GM12878 (cell line): ENCODE measurements at regions not wholly inside any gene's neighbourhood (a gene's known extent, or its start where the extent isn't known, plus 50 kb on each side); places are given as distances from the start of the nearest gene placed in this dataset.

Source experiments
- ATAC-seq: fragments of 200-7000 bp; cut with Tn5 transposase; 3 replicates; pipeline ENCODE4 v1.9.1; 2020; ENCODE audit warnings: mild to moderate bottlenecking, moderate library complexity
- BruUV-seq: library from RNA; stranded (reverse); fragments of 400-500 nt; replicated peaks from 2 replicates; lab custom pipeline; 2021; lab: Mats Ljungman, UMichigan
- CTCF ChIA-PET: fragments of 300-600 bp; sonication (Branson Sonifier 250); formaldehyde crosslinking; extraction: SDS; loops from one replicate; lab custom pipeline; 2021; ENCODE audit warnings: inconsistent platforms; lab: Yijun Ruan, JAX
- POLR2A ChIA-PET: fragments of 350-600 bp; formaldehyde crosslinking; extraction: SDS; loops from one replicate; lab custom pipeline; 2021; ENCODE audit warnings: inconsistent platforms; lab: Charles Lee
- RAD21 ChIA-PET: fragments of 300-600 bp; sonication (Branson Sonifier 250); formaldehyde crosslinking; loops from one replicate; lab custom pipeline; 2023; ENCODE audit warnings: antibody characterized with exemption; ENCODE audit not compliant: unreplicated experiment; lab: Charles Lee
- SMC1A ChIA-PET: fragments of 300-600 bp; sonication (Branson Sonifier 250); formaldehyde crosslinking; loops from one replicate; lab custom pipeline; 2023; ENCODE audit not compliant: unreplicated experiment, uncharacterized antibody; lab: Charles Lee
- DNase-seq: peaks from one replicate; pipeline ENCODE4 v3.0.0-alpha.2; 2011; ENCODE audit warnings: low read depth, low spot score
- FAIRE-seq: peaks from 3 replicates; lab custom pipeline; 2011; peaks lifted over from hg19 to GRCh38; lab: Jason Lieb, UNC
- H2AFZ ChIP-seq: 2 replicates; pipeline ENCODE4 v1.6.0; 2011; ENCODE audit warnings: low read depth, low read length, control low read depth; ENCODE audit not compliant: control insufficient read depth
- H3K27ac ChIP-seq: 2 replicates; pipeline ENCODE4 v1.5.1; 2011; ENCODE audit warnings: control low read depth; ENCODE audit not compliant: control insufficient read depth, insufficient read depth
- H3K27me3 ChIP-seq, 2 experiments: replicated peaks in 1 of 2; 2 replicates each; pipeline versions ENCODE4 v1.6.0 to v1.6.1; 2011; ENCODE audit warnings: low read length in 1 of 2; ENCODE audit not compliant: control insufficient read depth in 2 of 2, insufficient read depth in 2 of 2
- H3K36me3 ChIP-seq, 2 experiments: 2 replicates each; pipeline ENCODE4 v1.5.1; 2011; ENCODE audit warnings: low read length in 1 of 2; ENCODE audit not compliant: control insufficient read depth in 2 of 2, insufficient read depth in 2 of 2
- H3K4me1 ChIP-seq: 2 replicates; pipeline ENCODE4 v1.6.1; 2011; ENCODE audit warnings: mild to moderate bottlenecking, low read length, moderate library complexity, mixed read lengths; ENCODE audit not compliant: control insufficient read depth, insufficient read depth
- H3K4me2 ChIP-seq: 2 replicates; pipeline ENCODE4 v1.6.0; 2011; ENCODE audit warnings: control low read depth; ENCODE audit not compliant: control insufficient read depth, insufficient read depth
- H3K4me3 ChIP-seq: fragments of 200-600 bp; sonication (generic); 2 replicates; pipeline ENCODE4 v1.5.1; 2016
- H3K79me2 ChIP-seq: 2 replicates; pipeline ENCODE4 v1.6.0; 2011; ENCODE audit warnings: low read length; ENCODE audit not compliant: control insufficient read depth, insufficient read depth
- H3K9ac ChIP-seq: 2 replicates; pipeline ENCODE4 v1.8.0; 2011; ENCODE audit warnings: low read length, control low read depth, mixed read lengths; ENCODE audit not compliant: control insufficient read depth, insufficient read depth
- H3K9me3 ChIP-seq: replicated peaks from 3 replicates; pipeline ENCODE4 v1.5.1; 2011; ENCODE audit warnings: mild to moderate bottlenecking, low read length; ENCODE audit not compliant: control insufficient read depth, insufficient read depth
- H4K20me1 ChIP-seq: 2 replicates; pipeline ENCODE4 v1.6.0; 2011; ENCODE audit not compliant: control insufficient read depth, insufficient read depth
- CBX5 ChIP-seq: sonication (generic); IDR thresholded peaks from 2 replicates; pipeline ENCODE4 v1.6.1; 2016; ENCODE audit warnings: low read depth, moderate library complexity, mild to moderate bottlenecking, inconsistent platforms
- NFYB ChIP-seq: IDR thresholded peaks from 2 replicates; pipeline ENCODE4 v1.6.1; 2011; ENCODE audit warnings: low read depth, mild to moderate bottlenecking, low read length, improper control_type of control experiment, moderate library complexity; ENCODE audit not compliant: insufficient read depth
- NR2F1 ChIP-seq: fragments of 450-650 bp; conservative IDR thresholded peaks from 2 replicates; pipeline ENCODE4 v1.6.1; 2017; ENCODE audit warnings: mild to moderate bottlenecking
- RB1 ChIP-seq: fragments of 450-650 bp; formaldehyde crosslinking; IDR thresholded peaks from 2 replicates; pipeline ENCODE4 v1.6.1; 2017; ENCODE audit warnings: mild to moderate bottlenecking, borderline replicate concordance
- RUNX3 ChIP-seq: IDR thresholded peaks from 2 replicates; pipeline ENCODE4 v1.6.1; 2012; ENCODE audit warnings: low read length, inconsistent platforms
- SRF ChIP-seq, 2 experiments: IDR thresholded peaks; 2 replicates each; pipeline ENCODE4 v1.6.1; 2011; ENCODE audit warnings: low read depth in 2 of 2, low read length in 2 of 2, mild to moderate bottlenecking in 1 of 2, moderate library complexity in 1 of 2
- YBX1 ChIP-seq: fragments of 450-650 bp; IDR thresholded peaks from 2 replicates; pipeline ENCODE4 v1.6.1; 2016; ENCODE audit warnings: antibody characterized with exemption
- WGBS: methylation state at CpG from one replicate; pipeline ENCODE4 v1.1.6; 2016; ENCODE audit warnings: low lambda C conversion rate; ENCODE audit not compliant: insufficient replicate concordance, insufficient coverage; ENCODE audit errors: missing lambda C conversion rate; 5-methylcytosine and 5-hydroxymethylcytosine counted together
- in situ Hi-C: fragments of 300-500 bp; cut with MboI; formaldehyde crosslinking; loops from 9 replicates; pipeline ENCODE4 v1.14.3; 2018; ENCODE audit warnings: mixed read lengths
- intact Hi-C: fragments of 100-400 bp; cut with micrococcal nuclease; formaldehyde crosslinking; loops from one replicate; pipeline ENCODE4 v1.14.2; 2022; ENCODE audit not compliant: unreplicated experiment
- TF ChIP-seq, protein P1 (sequence below): IDR thresholded peaks from 2 replicates; pipeline ENCODE4 v1.6.1; 2012; ENCODE audit warnings: mild to moderate bottlenecking, low read depth, low read length

DNA sequence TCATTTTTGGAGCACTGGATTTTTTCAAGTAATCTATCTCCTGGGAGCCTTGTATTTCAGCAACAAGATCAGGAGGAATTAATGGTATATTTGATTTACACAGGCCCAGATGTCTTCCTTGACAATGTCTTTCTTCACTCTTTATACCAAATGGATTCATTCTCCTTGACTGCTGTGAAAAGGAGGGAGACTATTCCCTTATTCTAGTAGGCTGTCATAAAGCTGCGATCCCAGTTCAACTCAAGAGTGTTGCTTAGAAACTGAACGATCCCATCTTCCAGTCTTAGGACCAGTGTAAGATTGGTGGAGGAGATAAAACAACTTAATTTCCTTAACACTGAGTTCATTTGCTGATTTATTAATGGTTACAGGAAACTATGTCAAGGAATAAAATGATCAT is 119.4 kb upstream of the ROBO1 start (continued):
- no peak for TF ChIP-seq RB1
- TF ChIP-seq NFYB: no peak
- TF ChIP-seq SRF (IDR thresholded peaks at IDR 0.05; ENCODE audit: low read depth in 2 of 2, low read length in 2 of 2): no peak
- TF ChIP-seq NR2F1: no peak

DNA sequence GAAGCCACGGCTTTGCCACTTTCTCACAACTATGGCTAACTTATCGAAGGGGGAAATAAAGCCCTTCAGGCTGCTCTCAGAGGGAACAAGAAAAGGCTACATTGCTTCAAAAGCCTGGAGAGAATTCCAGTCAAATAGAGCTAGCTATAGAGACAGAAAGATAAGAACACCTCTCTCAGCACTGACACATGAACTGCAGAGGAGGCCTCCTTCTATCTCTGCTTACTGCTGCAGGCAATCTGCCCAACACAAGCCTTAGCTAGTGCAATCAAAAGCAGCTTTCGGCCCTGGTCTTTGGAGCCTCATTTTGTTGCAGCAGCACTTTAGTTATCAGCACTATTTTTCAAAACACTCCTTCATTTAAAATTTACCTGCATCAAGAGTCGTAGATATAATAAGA is 118.4 kb upstream of the ROBO1 start:
- BruUV-seq: no TSS peak
- Histone ChIP-seq H3K27me3 (no peaks in the 10 kb centered on the region), H3K4me1 (no peaks in the 10 kb centered on the region), H3K4me2 (no peak overlapping the region), H3K4me3 (no peak overlapping the region), H3K9ac (no peak overlapping the region), H3K27ac (no peak overlapping the region), H3K9me3 (no peaks in the 10 kb centered on the region), H3K36me3 (no peaks in the 10 kb centered on the region), H2AFZ (no peak overlapping the region), H4K20me1 (no peaks in the 10 kb centered on the region), H3K79me2 (no peaks in the 10 kb centered on the region)
- in situ Hi-C loops (no loop called here), intact Hi-C loops (no loop called here)
- FAIRE-seq (no peak), ATAC-seq (no peak), DNase-seq (no peak)
- RAD21 ChIA-PET: no interaction called here
- POLR2A ChIA-PET: no interaction called here
- WGBS: under 1% methylated on average over 4 of the region's 4 CpGs
- SMC1A ChIA-PET: no interaction called here
- CTCF ChIA-PET: no interaction called here
- TF ChIP-seq RUNX3 (no peak), YBX1 (no peak), CBX5 (no peak)
- TF ChIP-seq, protein P1, sequence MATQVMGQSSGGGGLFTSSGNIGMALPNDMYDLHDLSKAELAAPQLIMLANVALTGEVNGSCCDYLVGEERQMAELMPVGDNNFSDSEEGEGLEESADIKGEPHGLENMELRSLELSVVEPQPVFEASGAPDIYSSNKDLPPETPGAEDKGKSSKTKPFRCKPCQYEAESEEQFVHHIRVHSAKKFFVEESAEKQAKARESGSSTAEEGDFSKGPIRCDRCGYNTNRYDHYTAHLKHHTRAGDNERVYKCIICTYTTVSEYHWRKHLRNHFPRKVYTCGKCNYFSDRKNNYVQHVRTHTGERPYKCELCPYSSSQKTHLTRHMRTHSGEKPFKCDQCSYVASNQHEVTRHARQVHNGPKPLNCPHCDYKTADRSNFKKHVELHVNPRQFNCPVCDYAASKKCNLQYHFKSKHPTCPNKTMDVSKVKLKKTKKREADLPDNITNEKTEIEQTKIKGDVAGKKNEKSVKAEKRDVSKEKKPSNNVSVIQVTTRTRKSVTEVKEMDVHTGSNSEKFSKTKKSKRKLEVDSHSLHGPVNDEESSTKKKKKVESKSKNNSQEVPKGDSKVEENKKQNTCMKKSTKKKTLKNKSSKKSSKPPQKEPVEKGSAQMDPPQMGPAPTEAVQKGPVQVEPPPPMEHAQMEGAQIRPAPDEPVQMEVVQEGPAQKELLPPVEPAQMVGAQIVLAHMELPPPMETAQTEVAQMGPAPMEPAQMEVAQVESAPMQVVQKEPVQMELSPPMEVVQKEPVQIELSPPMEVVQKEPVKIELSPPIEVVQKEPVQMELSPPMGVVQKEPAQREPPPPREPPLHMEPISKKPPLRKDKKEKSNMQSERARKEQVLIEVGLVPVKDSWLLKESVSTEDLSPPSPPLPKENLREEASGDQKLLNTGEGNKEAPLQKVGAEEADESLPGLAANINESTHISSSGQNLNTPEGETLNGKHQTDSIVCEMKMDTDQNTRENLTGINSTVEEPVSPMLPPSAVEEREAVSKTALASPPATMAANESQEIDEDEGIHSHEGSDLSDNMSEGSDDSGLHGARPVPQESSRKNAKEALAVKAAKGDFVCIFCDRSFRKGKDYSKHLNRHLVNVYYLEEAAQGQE: no peak
